HG03565 (cell line): ENCODE measurements at regions not wholly inside any gene's neighbourhood (a gene's known extent, or its start where the extent isn't known, plus 50 kb on each side); places are given as distances from the start of the nearest gene placed in this dataset.

ENCODE experiments used
- ATAC-seq: cut with Tn5 transposase; IDR thresholded peaks from one replicate; pipeline ENCODE4 v1.9.1; 2021; ENCODE audit warnings: mild to moderate bottlenecking, moderate library complexity; ENCODE audit not compliant: unreplicated experiment

GRCh38 chr6:8219352-8219943, 117.1 kb upstream of the EEF1E1 start:
- ATAC-seq: peak; percentile 81

- no peak for ATAC-seq
Observed at GRCh38 chr6:8218861-8219260, 116.5 kb upstream of the EEF1E1 start.

GRCh38 chr6:8215631-8216030, 113.3 kb upstream of the EEF1E1 start:
- ATAC-seq: no peak

- ATAC-seq: no peak
Observed at GRCh38 chr6:8213995-8214394, 111.6 kb upstream of the EEF1E1 start.

- no peak for ATAC-seq
Observed at GRCh38 chr6:8212720-8213434, 110.5 kb upstream of the EEF1E1 start.

DNA sequence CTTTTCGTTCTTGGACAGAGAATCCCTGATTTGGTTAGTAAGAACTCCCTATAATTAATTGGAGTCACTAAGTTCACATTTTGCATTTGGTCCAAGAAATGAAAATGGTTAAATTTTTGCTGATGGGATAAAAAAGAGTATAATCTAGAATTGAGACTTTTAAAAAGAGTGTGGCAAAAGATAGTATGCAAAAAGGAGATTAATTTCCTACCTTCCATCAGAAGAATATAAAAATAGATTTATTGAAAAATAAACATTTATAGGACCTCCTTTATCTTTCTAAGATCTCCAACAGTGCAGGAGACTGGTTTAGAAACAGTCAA, 105.5 kb upstream of the EEF1E1 start:
- ATAC-seq: no peak

GRCh38 chr6:8207191-8207868, 105.0 kb upstream of the EEF1E1 start:
- ATAC-seq: no peak

DNA sequence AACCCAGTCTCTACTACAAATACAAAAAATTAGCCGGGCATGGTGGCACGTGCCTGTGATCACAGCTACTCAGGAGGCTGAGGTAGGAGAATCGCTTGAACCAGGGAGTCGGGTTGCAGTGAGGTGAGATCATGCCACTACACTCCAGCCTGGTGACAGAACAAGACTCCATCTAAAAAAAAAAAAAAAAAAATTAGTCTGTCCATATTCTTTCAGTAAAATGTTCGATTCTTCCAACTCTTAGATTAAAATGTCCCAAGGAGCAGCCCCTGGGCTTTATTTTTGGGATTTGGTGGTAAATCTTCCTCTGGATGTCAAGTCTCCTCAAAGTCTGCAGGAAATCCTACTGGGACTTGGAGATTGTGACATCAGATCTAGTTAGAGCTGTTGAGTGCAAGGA, 101.0 kb upstream of the EEF1E1 start:
- ATAC-seq: no peak

DNA sequence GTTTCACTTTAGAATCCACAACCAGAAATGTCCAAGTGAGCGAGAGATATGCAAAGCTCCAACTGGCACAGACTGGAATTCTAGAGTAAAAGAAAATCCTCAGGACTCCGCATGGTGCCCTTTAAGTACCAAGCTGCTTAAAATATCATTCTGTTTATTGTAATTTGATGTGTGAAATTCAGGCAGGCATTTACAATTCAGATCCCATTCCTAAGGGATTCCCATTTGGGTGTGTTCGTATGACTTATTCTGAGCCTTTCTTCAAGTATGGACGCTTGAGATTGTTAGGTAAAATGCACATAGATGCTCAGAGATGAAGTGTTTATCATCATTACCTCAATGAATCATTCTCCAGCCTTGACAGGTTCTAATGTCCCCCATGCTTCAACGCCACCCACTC, 99.3 kb upstream of the EEF1E1 start:
- no peak for ATAC-seq

DNA sequence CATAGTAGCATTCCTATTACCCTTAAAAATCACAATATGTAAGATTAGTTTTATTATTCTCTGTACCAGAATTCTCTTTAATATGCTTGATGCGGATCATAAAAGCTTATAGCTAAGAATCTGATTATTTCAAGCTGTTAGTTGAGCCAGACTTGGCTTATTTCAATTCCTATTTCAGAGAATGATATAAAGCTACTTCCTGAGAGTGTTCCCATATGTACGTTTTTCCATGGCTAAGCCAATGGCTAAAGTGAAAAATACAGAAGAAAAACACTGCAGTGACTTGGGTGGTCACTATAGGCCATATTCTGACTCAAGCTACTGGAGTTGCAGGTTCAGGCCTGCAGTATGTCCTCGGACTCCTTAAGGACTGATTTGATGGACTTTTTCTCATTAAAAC, 97.9 kb upstream of the EEF1E1 start:
- ATAC-seq: no peak

GRCh38 chr6:8195714-8196102, 93.4 kb upstream of the EEF1E1 start:
- ATAC-seq: no peak

- no peak for ATAC-seq
Observed at GRCh38 chr6:8195040-8195713, 92.8 kb upstream of the EEF1E1 start.

DNA sequence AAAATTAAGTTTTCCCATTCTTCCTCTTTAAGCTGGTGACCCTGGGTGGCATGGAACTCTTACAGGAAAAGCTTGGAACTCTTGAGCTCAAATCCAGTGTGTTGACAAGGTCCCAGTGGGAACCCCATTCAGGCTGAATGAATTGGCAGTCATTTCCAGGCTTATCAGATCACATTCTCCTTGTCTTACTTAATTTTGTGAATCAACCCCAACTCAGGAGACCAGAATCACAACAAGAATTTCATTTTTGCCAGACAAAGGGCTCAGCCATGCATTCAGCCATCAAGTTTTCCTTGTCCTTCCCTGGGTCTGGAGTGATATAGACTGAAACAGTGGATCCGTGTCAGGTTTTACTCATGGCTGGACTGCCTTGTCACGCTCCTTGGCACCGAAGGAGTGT, 92.1 kb upstream of the EEF1E1 start:
- no peak for ATAC-seq

GRCh38 chr6:8193541-8193940, 91.2 kb upstream of the EEF1E1 start:
- ATAC-seq: no peak

- ATAC-seq: no peak
Observed at GRCh38 chr6:8192597-8192996, 90.2 kb upstream of the EEF1E1 start.

DNA sequence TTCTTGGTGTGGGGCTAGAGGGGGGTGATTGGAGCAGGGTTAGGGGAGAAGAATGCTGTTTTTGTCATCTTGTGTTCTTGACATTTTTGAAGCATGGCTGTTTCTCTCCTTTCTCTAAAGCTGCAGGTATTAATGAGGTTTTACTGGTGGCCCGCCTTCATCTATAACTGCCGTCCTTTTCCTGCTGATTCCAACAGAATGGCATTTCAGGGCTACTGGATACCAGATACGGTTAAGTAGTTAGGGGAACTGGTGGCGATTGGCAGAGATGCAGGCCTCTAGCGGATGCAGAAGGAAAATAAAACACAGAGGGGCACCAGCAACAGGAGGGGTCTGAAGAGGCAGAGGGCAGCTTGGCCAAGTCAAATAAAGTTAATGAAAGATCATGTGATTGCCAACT, 89.7 kb upstream of the EEF1E1 start:
- ATAC-seq: no peak

DNA sequence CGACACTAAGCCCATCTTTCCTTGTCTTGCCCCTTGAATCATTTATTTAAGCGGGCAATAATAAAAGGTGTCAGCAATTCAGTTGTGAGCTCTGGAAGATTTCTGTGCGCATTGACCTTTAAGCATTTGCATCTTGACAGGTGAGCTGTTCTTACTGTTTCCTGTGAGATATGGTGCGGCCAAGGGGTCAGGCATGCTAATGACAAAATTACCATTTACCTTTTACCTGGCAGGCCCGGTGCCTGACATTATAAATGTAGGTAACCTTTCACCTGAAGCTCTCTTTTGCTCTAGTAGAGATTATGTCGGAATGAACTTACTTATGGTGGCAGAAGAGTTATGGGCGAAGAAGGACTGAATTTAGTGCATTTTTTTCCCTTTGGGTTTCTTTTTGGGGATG, 89.3 kb upstream of the EEF1E1 start:
- no peak for ATAC-seq

GRCh38 chr6:8187209-8187608, 84.9 kb upstream of the EEF1E1 start:
- no peak for ATAC-seq

DNA sequence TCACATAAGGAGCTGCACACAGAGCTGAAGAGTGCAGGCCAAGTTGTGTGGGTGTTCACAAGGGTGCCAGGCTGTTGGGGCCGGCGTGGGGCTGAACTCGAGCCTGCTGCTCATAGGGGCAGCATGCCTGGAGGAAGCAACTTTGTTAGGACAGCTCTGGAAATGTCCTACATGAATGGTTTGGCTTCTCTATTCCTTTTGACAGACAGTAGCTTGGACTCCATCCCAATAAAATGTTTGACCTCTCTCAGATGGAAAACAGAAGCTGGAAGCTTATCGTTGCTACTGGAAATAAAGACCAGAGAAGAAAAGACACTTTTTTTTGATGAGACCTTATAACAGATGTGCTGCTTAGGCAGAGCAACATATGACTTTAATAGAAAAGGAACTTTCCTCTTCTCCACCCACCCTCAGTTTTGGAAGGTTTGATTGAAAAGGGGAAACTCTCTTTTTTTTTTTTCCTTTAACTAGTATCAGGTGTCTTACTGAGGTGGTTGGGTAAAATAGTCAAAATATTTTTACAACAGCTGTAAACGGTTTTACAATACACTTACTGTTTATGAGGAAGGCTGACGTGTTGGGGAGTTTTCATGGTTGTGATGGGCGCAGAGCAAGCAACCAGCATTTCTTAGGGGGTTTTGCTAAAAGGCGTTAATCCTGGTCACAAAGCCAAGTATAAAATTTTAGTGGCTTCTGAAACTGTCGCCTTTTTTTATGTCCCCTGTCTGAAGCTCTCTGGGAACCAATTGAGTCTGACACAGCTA, 80.7 kb upstream of the EEF1E1 start:
- no peak for ATAC-seq

GRCh38 chr6:8181951-8182845, 79.8 kb upstream of the EEF1E1 start:
- ATAC-seq: no peak
